Daoy (cell line): ENCODE measurements at regions not wholly inside any gene's neighbourhood (a gene's known extent, or its start where the extent isn't known, plus 50 kb on each side); places are given as distances from the start of the nearest gene placed in this dataset.

ENCODE experiments used
- DNase-seq: peaks from one replicate; pipeline ENCODE4 v3.0.0-alpha.2; 2015; ENCODE audit warnings: low read depth

DNA sequence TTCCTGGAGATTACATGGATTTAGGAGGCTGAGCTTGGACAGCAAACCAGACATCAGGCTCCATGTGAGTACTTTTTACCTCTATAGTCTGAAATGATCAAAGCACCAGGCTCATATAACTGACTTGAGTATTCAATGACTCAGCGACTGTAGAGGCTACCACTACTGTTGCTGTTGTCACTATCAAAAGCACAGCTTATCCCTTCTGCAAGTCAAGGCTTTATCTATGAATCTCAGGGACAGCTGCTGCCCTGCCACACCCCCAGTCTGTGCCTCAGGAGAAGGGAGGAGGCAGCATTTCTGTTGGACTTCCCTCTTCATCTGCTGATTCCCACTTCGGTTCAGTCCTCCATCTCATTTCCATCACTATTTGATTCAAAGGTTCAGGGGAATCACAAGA, 80.5 kb upstream of the CNR1 start:
- no peak for DNase-seq

- DNase-seq = no peak
Measured at GRCh38 chr6:88244721-88245120, 78.6 kb upstream of the CNR1 start.

DNA sequence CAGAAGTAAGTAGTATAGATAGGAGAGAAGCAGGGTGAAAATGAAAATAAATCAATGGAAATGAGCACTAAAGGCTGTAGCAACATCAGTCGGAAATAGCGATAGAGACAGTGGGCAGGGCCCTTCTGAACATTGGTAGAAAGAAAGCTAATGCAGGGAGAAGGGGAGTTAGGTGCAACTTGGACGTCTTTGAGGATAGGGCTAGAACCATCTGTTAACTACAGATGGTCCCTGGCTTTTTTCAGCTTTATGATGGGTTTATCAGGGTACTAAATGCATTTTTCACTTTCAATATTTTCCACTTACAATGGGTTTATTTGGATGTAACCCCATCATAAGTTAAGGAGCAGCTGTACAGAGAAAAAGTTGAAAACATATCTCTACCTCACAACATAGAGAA, 72.8 kb upstream of the CNR1 start:
- no peak for DNase-seq

GRCh38 chr6:88238065-88238464, 71.9 kb upstream of the CNR1 start:
- peak; percentile 7 for DNase-seq

GRCh38 chr6:88236612-88237360, 70.6 kb upstream of the CNR1 start:
- DNase-seq = no peak

DNA sequence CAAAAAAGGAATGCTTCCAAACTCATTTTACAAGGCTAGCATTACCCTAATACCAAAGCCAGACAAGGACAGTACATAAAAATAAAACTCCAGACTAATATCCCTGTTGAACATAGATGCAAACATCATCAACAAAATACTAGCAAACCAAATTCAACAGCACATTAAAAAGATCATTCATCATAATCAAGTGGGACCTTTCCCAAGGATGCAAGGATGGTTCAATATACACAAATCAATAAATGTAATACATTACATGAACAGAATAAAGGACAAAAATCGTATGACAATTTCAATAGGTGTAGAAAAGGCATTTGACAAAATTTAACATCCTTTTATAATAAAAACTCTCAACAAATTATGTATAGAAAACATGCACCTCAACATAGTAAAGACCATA, 66.6 kb upstream of the CNR1 start:
- no peak for DNase-seq

GRCh38 chr6:88223298-88223697, 57.2 kb upstream of the CNR1 start:
- no peak for DNase-seq

GRCh38 chr6:88220493-88220892, 54.3 kb upstream of the CNR1 start:
- DNase-seq = peak; percentile 2

DNA sequence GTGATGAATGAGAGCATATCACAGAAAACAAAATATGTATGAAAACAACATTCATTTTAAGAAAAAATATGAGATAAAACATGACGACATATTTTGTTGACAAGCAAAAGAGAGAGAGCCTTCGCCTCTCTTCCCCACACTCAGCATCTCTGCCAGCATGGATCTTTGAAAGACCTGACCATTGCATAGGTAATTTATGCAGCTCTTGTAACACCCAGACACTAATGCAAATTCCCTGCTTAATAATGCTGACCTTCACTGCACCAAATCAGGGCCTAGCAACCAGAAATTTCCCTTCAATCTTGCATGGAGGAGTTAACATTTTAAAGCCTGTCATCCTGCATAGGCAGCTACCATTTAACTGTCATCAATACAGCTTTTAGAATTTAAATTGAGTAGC, 50.0 kb upstream of the CNR1 start:
- DNase-seq = no peak
